RWPE2 (cell line): ENCODE measurements at regions not wholly inside any gene's neighbourhood (a gene's known extent, or its start where the extent isn't known, plus 50 kb on each side); places are given as distances from the start of the nearest gene placed in this dataset.

Experiments used
- ATAC-seq: fragments of 200-7000 bp; cut with Tn5 transposase; 3 replicates; pipeline ENCODE4 v1.9.1; 2021; ENCODE audit warnings: low read depth
- DNase-seq: peaks from one replicate; pipeline ENCODE4 v3.0.0-alpha.2; 2020; ENCODE audit warnings: low spot score
- H3K27ac ChIP-seq: fragments of 450-650 bp; 2 replicates; pipeline ENCODE4 v1.5.1; 2017; ENCODE audit warnings: mild to moderate bottlenecking; ENCODE audit not compliant: poor library complexity, severe bottlenecking
- H3K27me3 ChIP-seq: fragments of 250-450 bp; sonication (Bioruptor Pico); 2 replicates; pipeline ENCODE4 v1.5.1; 2021; ENCODE audit warnings: mild to moderate bottlenecking, moderate library complexity; ENCODE audit not compliant: insufficient read depth, poor library complexity, severe bottlenecking
- H3K36me3 ChIP-seq: fragments of 250-450 bp; sonication (Bioruptor Pico); 2 replicates; pipeline ENCODE4 v1.5.1; 2020; ENCODE audit warnings: low read depth, mild to moderate bottlenecking, moderate library complexity
- H3K4me1 ChIP-seq: fragments of 250-450 bp; sonication (Bioruptor Pico); 2 replicates; pipeline ENCODE4 v1.5.1; 2021; ENCODE audit warnings: mild to moderate bottlenecking, moderate library complexity; ENCODE audit not compliant: insufficient read depth, poor library complexity, severe bottlenecking
- H3K4me3 ChIP-seq: fragments of 250-450 bp; sonication (Bioruptor Pico); 2 replicates; pipeline ENCODE4 v1.5.1; 2021; ENCODE audit warnings: mild to moderate bottlenecking, moderate library complexity; ENCODE audit not compliant: severe bottlenecking
- H3K9me3 ChIP-seq: fragments of 250-450 bp; sonication (Bioruptor Pico); 2 replicates; pipeline ENCODE4 v1.5.1; 2021; ENCODE audit warnings: mild to moderate bottlenecking, moderate library complexity; ENCODE audit not compliant: severe bottlenecking
- TF ChIP-seq, protein P1 (sequence below): fragments of 450-650 bp; IDR thresholded peaks from one replicate; pipeline ENCODE4 v1.5.1; 2017; ENCODE audit warnings: mild to moderate bottlenecking, moderate library complexity; ENCODE audit not compliant: poor library complexity, severe bottlenecking

- Histone ChIP-seq H3K36me3 (no peaks in the 10 kb centered on the region), H3K27ac (no peak overlapping the region), H3K9me3 (no peaks in the 10 kb centered on the region), H3K27me3 (peaks cover 29% of the 10 kb centered on the region), H3K4me3 (no peak overlapping the region), H3K4me1 (no peaks in the 10 kb centered on the region)
- no peak for ATAC-seq
- DNase-seq = no peak
- TF ChIP-seq, protein P1, sequence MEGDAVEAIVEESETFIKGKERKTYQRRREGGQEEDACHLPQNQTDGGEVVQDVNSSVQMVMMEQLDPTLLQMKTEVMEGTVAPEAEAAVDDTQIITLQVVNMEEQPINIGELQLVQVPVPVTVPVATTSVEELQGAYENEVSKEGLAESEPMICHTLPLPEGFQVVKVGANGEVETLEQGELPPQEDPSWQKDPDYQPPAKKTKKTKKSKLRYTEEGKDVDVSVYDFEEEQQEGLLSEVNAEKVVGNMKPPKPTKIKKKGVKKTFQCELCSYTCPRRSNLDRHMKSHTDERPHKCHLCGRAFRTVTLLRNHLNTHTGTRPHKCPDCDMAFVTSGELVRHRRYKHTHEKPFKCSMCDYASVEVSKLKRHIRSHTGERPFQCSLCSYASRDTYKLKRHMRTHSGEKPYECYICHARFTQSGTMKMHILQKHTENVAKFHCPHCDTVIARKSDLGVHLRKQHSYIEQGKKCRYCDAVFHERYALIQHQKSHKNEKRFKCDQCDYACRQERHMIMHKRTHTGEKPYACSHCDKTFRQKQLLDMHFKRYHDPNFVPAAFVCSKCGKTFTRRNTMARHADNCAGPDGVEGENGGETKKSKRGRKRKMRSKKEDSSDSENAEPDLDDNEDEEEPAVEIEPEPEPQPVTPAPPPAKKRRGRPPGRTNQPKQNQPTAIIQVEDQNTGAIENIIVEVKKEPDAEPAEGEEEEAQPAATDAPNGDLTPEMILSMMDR = no peak
Observed at GRCh38 chr17:13088666-13089065, 70.8 kb upstream of the ELAC2 start.

GRCh38 chr17:13087802-13088201 is 70.0 kb upstream of the ELAC2 start:
- H3K27ac ChIP-seq = no peak overlapping the region
- ATAC-seq = no peak
- no peaks in the 10 kb centered on the region for H3K4me1 ChIP-seq
- H3K9me3 ChIP-seq = no peaks in the 10 kb centered on the region
- H3K36me3 ChIP-seq = no peaks in the 10 kb centered on the region
- TF ChIP-seq, protein P1 = no peak
- H3K4me3 ChIP-seq = no peak overlapping the region
- no peak for DNase-seq
- H3K27me3 ChIP-seq = peaks cover 29% of the 10 kb centered on the region

DNA sequence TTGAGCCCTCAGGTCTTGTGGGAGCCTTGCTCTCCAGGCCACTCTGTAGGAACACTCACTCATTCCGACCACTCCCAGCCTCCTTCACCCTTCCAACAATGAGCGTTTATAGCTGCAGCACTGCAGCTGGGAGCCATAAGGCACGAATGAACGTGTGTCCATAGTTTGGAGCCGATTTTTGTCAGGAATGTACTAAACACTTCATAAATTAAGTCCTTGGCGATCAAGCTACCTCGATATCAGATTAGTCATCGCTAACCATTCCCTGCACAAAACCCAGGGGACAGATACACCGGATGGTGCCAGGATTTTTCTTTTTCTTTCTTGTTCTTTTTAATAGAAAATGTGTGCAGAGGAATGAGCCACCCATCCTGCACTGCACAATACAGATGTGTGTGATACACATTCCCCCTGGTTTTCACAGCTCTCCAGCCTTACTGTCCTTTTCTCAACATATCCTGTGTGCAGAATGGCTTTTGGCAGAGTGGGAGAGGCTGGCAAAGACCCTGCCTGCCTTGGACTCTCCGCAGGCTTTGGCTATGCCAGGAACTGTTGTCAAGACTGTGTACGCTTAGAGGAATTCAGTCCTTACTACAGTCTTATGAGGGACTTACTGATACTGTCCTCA is 68.4 kb upstream of the ELAC2 start:
- no peak overlapping the region for H3K27ac ChIP-seq
- peaks cover 29% of the 10 kb centered on the region for H3K27me3 ChIP-seq
- H3K36me3 ChIP-seq = no peaks in the 10 kb centered on the region
- DNase-seq (no peak), ATAC-seq (no peak)
- no peak overlapping the region for H3K4me3 ChIP-seq
- H3K4me1 ChIP-seq = no peaks in the 10 kb centered on the region
- H3K9me3 ChIP-seq = no peaks in the 10 kb centered on the region
- TF ChIP-seq, protein P1 = no peak

GRCh38 chr17:13085578-13085977 is 67.8 kb upstream of the ELAC2 start:
- Histone ChIP-seq H3K4me1 (no peaks in the 10 kb centered on the region), H3K4me3 (no peak overlapping the region), H3K36me3 (no peaks in the 10 kb centered on the region), H3K27me3 (peaks cover 29% of the 10 kb centered on the region), H3K9me3 (no peaks in the 10 kb centered on the region), H3K27ac (no peak overlapping the region)
- TF ChIP-seq, protein P1 = no peak
- ATAC-seq (no peak), DNase-seq (no peak)

DNA sequence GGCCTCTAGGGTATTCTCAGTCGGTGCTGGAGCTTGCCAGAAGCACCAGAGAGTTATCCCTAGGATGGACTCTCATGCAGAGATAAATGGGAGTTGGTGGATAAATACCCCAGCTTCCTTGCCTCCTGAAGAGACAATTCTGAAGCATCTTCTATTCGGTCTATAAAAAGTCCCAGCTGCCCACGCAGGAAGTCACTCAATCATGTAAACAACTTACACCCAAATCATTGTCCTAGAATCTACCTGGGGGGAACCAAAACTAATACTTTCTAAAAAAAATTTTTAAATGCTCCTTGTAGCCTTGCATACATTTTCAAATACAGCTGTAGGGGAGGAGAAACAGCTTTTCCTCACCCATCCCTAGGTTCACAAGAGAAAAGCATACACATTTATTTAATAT is 66.6 kb upstream of the ELAC2 start:
- ATAC-seq (no peak), DNase-seq (no peak)
- TF ChIP-seq, protein P1 = no peak
- no peaks in the 10 kb centered on the region for H3K4me1 ChIP-seq
- peaks cover 29% of the 10 kb centered on the region for H3K27me3 ChIP-seq
- no peaks in the 10 kb centered on the region for H3K9me3 ChIP-seq
- no peaks in the 10 kb centered on the region for H3K36me3 ChIP-seq
- H3K4me3 ChIP-seq = no peak overlapping the region
- H3K27ac ChIP-seq = no peak overlapping the region
